GM19455 (cell line): ENCODE measurements at regions not wholly inside any gene's neighbourhood (a gene's known extent, or its start where the extent isn't known, plus 50 kb on each side); places are given as distances from the start of the nearest gene placed in this dataset.

ENCODE experiments used
- ATAC-seq: cut with Tn5 transposase; IDR thresholded peaks from one replicate; pipeline ENCODE4 v1.9.1; 2021; ENCODE audit not compliant: unreplicated experiment

- ATAC-seq = no peak
Observed at GRCh38 chr3:19725000-19725399, 209.0 kb downstream of the EFHB start.

- no peak for ATAC-seq
Observed at GRCh38 chr3:19717736-19718135, 216.3 kb downstream of the EFHB start.

GRCh38 chr3:19711160-19711782, 222.7 kb downstream of the EFHB start:
- no peak for ATAC-seq

GRCh38 chr3:19702416-19703078, 231.5 kb downstream of the EFHB start:
- no peak for ATAC-seq

- ATAC-seq = no peak
Observed at GRCh38 chr3:19688767-19689166, 245.2 kb downstream of the EFHB start.

DNA sequence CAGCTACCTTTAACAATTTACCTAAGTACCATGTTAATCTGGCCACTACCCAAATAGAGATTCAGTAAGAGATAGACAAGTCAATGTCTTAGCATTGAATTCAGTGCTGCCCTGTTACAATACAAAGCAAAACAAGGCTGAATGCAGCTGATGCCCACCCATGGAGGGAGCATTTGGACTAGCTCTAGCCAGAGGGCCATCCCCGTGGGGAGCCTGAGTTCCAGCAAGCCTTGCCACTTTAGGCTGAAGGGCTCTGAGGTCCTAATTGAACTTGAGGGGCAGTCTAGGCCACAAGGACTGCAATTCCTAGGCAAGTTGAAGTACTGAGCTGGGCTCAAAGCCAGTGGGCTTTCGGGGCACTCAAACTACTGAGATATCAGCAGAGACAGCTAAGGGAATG, 265.9 kb downstream of the EFHB start:
- ATAC-seq = no peak

GRCh38 chr3:19662486-19662885, 271.5 kb downstream of the EFHB start:
- no peak for ATAC-seq

- ATAC-seq = no peak
Observed at GRCh38 chr3:19652336-19652735, 281.7 kb downstream of the EFHB start.

DNA sequence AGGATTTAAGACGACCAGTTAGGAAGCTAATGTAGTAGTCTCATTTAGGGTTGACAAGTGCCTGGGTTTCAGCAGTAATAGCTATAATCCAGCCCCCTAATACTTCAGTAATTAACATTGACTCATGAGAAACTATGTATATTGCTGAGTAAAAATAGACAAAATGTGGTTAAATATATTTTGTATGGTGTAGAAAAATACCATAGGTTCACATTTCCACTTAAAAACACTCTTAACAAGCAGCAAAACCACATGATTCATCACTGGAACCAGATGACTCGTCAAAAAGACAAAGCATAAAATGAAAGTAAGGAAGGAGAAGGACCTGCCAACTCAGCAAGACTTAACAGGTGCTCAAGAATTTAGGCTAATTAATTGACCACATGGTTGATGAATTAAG, 288.9 kb downstream of the EFHB start:
- ATAC-seq = peak; percentile 58

DNA sequence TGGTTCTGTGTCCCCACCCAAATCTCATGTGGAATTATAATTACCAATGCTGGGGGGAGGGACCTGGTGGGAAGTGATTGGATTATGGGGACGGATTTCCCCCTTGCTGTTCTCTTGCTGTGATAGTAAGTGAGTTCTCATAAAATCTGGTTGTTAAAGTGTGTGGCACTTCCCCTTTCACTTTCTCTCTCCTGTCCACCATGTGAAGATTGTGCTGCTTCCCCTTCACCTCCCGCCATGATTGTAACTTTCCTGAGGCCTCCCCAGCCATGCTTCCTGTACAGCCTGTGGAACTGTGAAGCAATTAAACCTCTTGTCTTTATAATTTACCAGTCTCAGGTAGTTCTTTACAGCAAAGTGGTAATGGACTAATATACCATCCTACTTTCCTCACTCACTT, 289.6 kb downstream of the EFHB start:
- no peak for ATAC-seq

DNA sequence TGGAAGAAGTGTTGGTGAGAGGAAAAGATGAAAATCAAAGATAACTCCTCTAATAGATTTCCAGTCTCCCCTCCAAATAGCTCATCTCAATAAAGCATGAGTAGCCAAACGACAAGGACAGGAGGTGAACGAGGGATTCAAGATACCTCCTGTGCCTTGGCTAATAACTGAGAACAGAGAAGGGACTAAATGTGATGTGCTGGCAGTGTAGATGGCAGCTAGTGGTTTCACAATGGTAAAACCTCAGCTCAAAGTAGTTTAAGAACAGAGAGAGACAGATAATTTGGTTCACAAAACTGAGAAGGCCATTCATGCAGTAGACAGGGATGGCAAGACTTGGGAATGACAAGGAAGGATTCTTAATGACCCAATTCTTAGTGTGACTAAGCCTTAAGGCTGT, 292.6 kb downstream of the EFHB start:
- ATAC-seq = no peak

- no peak for ATAC-seq
Observed at GRCh38 chr3:19632099-19633074, 301.6 kb downstream of the EFHB start.

GRCh38 chr3:19598870-19599269, 335.1 kb downstream of the EFHB start:
- ATAC-seq = peak; percentile 78

GRCh38 chr3:19596408-19596807, 337.6 kb downstream of the EFHB start:
- no peak for ATAC-seq

GRCh38 chr3:19595884-19596283, 338.1 kb downstream of the EFHB start:
- ATAC-seq = no peak
